Suprapubic skin (tissue), 4 donors: ENCODE measurements at regions not wholly inside any gene's neighbourhood (a gene's known extent, or its start where the extent isn't known, plus 50 kb on each side); places are given as distances from the start of the nearest gene placed in this dataset.

ENCODE experiments used
- DNase-seq, 2 donors: peaks; one replicate each; pipeline ENCODE4 v3.0.0-alpha.2; 2019; ENCODE audit warnings: low spot score in 2 of 2
- H3K27ac ChIP-seq: fragments of 200-600 bp; sonication (generic); one replicate; pipeline ENCODE4 v1.5.1; 2019
- H3K27me3 ChIP-seq: fragments of 200-600 bp; sonication (generic); one replicate; pipeline ENCODE4 v1.5.1; 2019
- H3K36me3 ChIP-seq: fragments of 200-600 bp; sonication (generic); one replicate; pipeline ENCODE4 v1.5.1; 2019
- H3K4me1 ChIP-seq: fragments of 200-600 bp; sonication (generic); one replicate; pipeline ENCODE4 v1.5.1; 2019
- H3K4me3 ChIP-seq: fragments of 200-600 bp; sonication (generic); one replicate; pipeline ENCODE4 v1.5.1; 2019; ENCODE audit warnings: mild to moderate bottlenecking
- H3K9me3 ChIP-seq: fragments of 200-600 bp; sonication (generic); one replicate; pipeline ENCODE4 v1.5.1; 2019
- EP300 ChIP-seq: sonication (generic); formaldehyde crosslinking; IDR thresholded peaks from one replicate; pipeline ENCODE4 v1.6.1; 2017; ENCODE audit warnings: antibody characterized with exemption
- POLR2A ChIP-seq, 2 donors: fragments of 450-650 bp; IDR thresholded peaks; one replicate each; pipeline ENCODE4 v1.6.1; 2017; ENCODE audit warnings: antibody characterized with exemption in 2 of 2, mild to moderate bottlenecking in 2 of 2, moderate library complexity in 2 of 2
- POLR2AphosphoS5 ChIP-seq, 3 donors: sonication (generic); formaldehyde crosslinking; IDR thresholded peaks; one replicate each; pipeline ENCODE4 v1.6.1; 2017; ENCODE audit warnings: antibody characterized with exemption in 3 of 3
- WGBS: methylation state at CpG from one replicate; pipeline ENCODE4 v1.1.5; 2018; 5-methylcytosine and 5-hydroxymethylcytosine counted together
- TF ChIP-seq, protein P1 (sequence below), 2 donors: fragments of 200-600 bp in 1 of 2; fragments of 450-650 bp in 1 of 2; sonication (generic) in 1 of 2; IDR thresholded peaks; one replicate each; pipeline ENCODE4 v1.5.1; 2016 to 2019; ENCODE audit warnings: antibody characterized with exemption in 2 of 2, mild to moderate bottlenecking in 1 of 2, moderate library complexity in 1 of 2

DNA sequence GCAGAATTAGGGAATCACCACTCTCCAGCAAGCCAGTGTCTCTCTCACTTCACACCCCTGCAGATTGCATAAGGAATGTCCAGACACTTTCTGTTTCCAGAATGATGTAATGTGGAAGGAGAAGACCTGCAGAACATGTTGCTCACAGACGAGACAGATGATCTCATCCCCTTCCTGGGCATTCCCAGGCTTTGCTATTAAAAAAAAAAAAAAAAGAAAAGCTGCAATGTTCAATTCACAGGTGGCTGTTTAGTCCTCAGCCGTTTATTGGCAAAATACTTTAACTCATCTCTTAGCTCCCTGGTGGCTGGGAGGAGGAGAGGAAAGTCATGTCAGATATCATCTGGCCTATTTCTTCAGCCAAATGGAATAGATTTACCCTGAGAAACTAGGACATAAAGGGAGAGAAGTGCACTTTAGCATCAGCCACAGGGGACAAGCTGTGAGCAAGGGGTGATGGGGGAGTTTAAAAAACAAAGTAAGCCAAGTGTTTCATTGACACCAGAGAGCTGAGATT lies 95.9 kb upstream of the TNC start:
- TF ChIP-seq, protein P1, sequence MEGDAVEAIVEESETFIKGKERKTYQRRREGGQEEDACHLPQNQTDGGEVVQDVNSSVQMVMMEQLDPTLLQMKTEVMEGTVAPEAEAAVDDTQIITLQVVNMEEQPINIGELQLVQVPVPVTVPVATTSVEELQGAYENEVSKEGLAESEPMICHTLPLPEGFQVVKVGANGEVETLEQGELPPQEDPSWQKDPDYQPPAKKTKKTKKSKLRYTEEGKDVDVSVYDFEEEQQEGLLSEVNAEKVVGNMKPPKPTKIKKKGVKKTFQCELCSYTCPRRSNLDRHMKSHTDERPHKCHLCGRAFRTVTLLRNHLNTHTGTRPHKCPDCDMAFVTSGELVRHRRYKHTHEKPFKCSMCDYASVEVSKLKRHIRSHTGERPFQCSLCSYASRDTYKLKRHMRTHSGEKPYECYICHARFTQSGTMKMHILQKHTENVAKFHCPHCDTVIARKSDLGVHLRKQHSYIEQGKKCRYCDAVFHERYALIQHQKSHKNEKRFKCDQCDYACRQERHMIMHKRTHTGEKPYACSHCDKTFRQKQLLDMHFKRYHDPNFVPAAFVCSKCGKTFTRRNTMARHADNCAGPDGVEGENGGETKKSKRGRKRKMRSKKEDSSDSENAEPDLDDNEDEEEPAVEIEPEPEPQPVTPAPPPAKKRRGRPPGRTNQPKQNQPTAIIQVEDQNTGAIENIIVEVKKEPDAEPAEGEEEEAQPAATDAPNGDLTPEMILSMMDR (IDR thresholded peaks at IDR 0.05), result no peak
- peak in 1 of 3 donors; percentile 50 for TF ChIP-seq POLR2AphosphoS5 (IDR thresholded peaks at IDR 0.05)
- 14% methylated on average over 2 of the region's 2 CpGs for WGBS
- Histone ChIP-seq H3K9me3 (no peaks in the 10 kb centered on the region), H3K27me3 (no peaks in the 10 kb centered on the region), H3K4me3 (no peak overlapping the region), H3K4me1 (peaks cover 15% of the 10 kb centered on the region), H3K27ac (no peak overlapping the region), H3K36me3 (no peaks in the 10 kb centered on the region)
- no peak for DNase-seq

DNA sequence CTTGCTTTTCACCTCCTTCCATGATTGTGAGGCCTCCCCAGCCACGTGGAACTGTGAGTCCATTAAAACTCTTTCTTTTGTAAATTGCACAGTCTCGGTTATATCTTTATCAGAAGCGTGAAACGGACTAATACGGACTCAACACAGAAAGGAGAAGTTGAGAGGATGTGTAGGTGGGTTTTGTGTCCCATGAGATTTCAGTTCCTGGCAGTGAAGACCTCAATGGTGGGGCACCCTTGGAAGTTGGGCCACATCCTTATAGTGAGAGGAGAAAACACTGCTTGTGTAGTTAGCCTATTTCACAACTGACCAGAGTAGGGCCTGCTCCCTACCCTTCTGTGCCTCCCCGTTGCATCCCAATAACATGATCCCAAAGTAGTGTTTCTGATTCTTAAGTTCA lies 98.9 kb upstream of the TNC start:
- Histone ChIP-seq H3K27me3 (no peaks in the 10 kb centered on the region), H3K4me3 (no peak overlapping the region), H3K9me3 (no peaks in the 10 kb centered on the region), H3K4me1 (peaks cover 9% of the 10 kb centered on the region), H3K27ac (no peak overlapping the region), H3K36me3 (no peaks in the 10 kb centered on the region)
- TF ChIP-seq, protein P1 (IDR thresholded peaks at IDR 0.05), result no peak
- TF ChIP-seq POLR2AphosphoS5 (IDR thresholded peaks at IDR 0.05) (no peak), EP300 (no peak), POLR2A (IDR thresholded peaks at IDR 0.05) (no peak)
- DNase-seq, result no peak
- WGBS, result 89% methylated on average over 6 of the region's 6 CpGs

DNA sequence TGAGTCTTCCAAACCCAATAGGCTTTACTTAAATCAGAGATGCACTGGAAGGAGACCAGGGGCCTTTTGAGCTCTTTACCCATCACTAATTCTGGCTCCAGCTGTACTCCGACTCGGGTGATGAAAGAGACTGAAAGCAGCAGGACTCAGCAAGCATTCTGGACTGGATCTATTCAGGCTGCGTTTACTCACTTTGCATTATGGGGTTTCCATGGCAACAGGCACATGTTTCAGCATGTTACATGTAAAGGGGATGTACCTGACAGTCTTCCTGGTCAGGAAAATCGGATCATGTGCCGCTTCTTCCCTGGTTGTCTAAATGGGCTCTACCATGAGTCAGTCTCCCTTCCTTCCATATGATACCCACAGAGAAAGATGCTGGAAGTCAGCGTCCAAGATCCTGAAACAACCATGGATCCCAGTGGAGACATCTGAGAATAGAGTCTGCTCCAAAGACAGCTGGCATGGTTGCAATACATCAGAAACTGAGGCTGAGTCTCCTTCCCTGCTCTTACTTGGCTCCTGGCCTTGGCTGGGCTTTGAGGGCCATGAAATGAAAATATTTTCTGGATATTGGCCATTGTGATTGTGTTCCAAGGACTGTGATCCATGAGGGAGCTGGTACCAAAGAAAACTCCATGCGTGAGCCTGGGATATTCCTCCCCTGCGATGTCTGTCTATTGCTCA lies 102.5 kb upstream of the TNC start:
- Histone ChIP-seq H3K36me3 (no peaks in the 10 kb centered on the region), H3K27ac (no peak overlapping the region), H3K4me3 (no peak overlapping the region), H3K9me3 (no peaks in the 10 kb centered on the region), H3K27me3 (no peaks in the 10 kb centered on the region), H3K4me1 (no peaks in the 10 kb centered on the region)
- WGBS, result 76% methylated on average over 8 of the region's 8 CpGs
- no peak for DNase-seq
- TF ChIP-seq POLR2AphosphoS5 (IDR thresholded peaks at IDR 0.05), result no peak
- TF ChIP-seq, protein P1 (IDR thresholded peaks at IDR 0.05), result no peak
- TF ChIP-seq EP300, result no peak
- no peak for TF ChIP-seq POLR2A (IDR thresholded peaks at IDR 0.05)

DNA sequence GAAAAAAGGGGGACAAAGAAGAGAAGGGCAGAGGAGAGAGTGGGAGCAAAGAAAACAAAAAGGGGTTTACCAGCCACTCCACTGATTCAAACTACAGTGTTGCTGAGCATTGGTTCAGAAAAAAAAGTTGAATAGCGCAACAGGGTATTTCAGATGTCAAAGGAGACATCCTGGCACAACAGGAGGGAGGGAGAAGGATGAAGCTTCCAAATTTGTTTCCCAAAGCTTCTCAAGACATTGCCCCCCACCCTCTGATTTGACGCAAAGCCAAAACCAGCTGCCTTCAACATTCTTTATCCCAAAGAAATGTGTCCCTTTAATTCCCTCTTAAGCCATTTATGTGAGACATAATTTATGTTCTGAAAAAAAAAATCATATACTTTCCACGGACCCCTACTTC lies 105.5 kb upstream of the TNC start:
- TF ChIP-seq POLR2A (IDR thresholded peaks at IDR 0.05), result no peak
- TF ChIP-seq, protein P1 (IDR thresholded peaks at IDR 0.05), result no peak
- no peak for TF ChIP-seq EP300
- TF ChIP-seq POLR2AphosphoS5 (IDR thresholded peaks at IDR 0.05), result no peak
- no peak overlapping the region for H3K4me3 ChIP-seq
- H3K9me3 ChIP-seq, result no peaks in the 10 kb centered on the region
- no peaks in the 10 kb centered on the region for H3K36me3 ChIP-seq
- 48% methylated on average over 3 of the region's 3 CpGs for WGBS
- DNase-seq, result no peak
- H3K27ac ChIP-seq, result no peak overlapping the region
- no peaks in the 10 kb centered on the region for H3K4me1 ChIP-seq
- no peaks in the 10 kb centered on the region for H3K27me3 ChIP-seq

DNA sequence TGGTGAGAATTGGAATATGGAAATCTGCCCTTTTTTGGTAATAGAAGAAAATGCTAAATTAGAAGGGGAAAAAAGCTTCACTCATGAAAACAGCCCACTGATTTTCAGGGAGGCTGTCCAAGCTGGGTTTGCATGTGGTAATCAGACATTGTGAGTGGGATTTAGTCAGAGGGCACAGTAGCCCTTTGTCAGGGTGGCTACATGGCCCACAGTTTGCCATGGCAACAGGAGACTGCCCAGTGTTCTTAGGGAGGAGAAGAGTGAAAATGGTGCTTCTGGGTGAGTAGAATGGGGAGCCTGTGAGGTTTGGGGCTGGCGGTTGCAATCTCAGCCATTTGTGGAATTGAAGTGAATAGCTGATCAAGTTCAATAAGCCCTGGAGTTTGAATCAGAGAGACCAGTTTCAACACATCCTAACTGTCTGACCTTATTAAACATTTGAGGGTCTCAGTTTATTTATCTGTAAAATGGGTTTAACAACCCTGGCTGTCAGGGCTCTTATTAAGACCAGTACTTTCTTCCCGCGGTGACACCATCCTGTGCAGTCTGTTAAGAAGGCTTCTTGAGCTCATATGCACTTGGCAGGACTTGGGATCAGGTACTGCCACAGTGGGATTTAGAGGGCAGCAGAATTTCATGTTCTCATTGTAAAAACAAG lies 107.6 kb upstream of the TNC start:
- Histone ChIP-seq H3K9me3 (no peaks in the 10 kb centered on the region), H3K4me3 (no peak overlapping the region), H3K27ac (no peak overlapping the region), H3K4me1 (no peaks in the 10 kb centered on the region), H3K36me3 (no peaks in the 10 kb centered on the region), H3K27me3 (no peaks in the 10 kb centered on the region)
- TF ChIP-seq POLR2AphosphoS5 (IDR thresholded peaks at IDR 0.05), result no peak
- TF ChIP-seq, protein P1 (IDR thresholded peaks at IDR 0.05), result no peak
- no peak for TF ChIP-seq EP300
- no peak for TF ChIP-seq POLR2A (IDR thresholded peaks at IDR 0.05)
- WGBS, result 86% methylated on average over 3 of the region's 3 CpGs
- DNase-seq, result no peak
